HEK293T (cell line): ENCODE measurements at regions not wholly inside any gene's neighbourhood (a gene's known extent, or its start where the extent isn't known, plus 50 kb on each side); places are given as distances from the start of the nearest gene placed in this dataset.

Experiments used
- CTBP1 ChIP-seq: fragments of 450-650 bp; IDR thresholded peaks from 2 replicates; pipeline ENCODE4 v1.6.1; 2016; ENCODE audit warnings: borderline replicate concordance
- ELF4 ChIP-seq: fragments of 450-650 bp; IDR thresholded peaks from 2 replicates; pipeline ENCODE4 v1.6.1; 2017; ENCODE audit warnings: antibody characterized with exemption
- FOXA1 ChIP-seq: fragments of 450-650 bp; IDR thresholded peaks from 2 replicates; pipeline ENCODE4 v1.6.1; 2016; ENCODE audit warnings: mild to moderate bottlenecking
- FOXM1 ChIP-seq: fragments of 450-650 bp; IDR thresholded peaks from 2 replicates; pipeline ENCODE4 v1.6.1; 2017; ENCODE audit warnings: mild to moderate bottlenecking, borderline replicate concordance
- L3MBTL2 ChIP-seq: fragments of 450-650 bp; conservative IDR thresholded peaks from 2 replicates; pipeline ENCODE4 v1.6.1; 2016; ENCODE audit warnings: mild to moderate bottlenecking
- LEF1 ChIP-seq: fragments of 450-650 bp; IDR thresholded peaks from 2 replicates; pipeline ENCODE4 v1.6.1; 2017; ENCODE audit warnings: mild to moderate bottlenecking, borderline replicate concordance
- NFRKB ChIP-seq: fragments of 450-650 bp; IDR thresholded peaks from 2 replicates; pipeline ENCODE4 v1.6.1; 2016; ENCODE audit warnings: mild to moderate bottlenecking, moderate library complexity
- SP1 ChIP-seq: fragments of 450-650 bp; IDR thresholded peaks from 2 replicates; pipeline ENCODE4 v1.6.1; 2017
- SUZ12 ChIP-seq: fragments of 450-650 bp; IDR thresholded peaks from 2 replicates; pipeline ENCODE4 v1.6.1; 2016; ENCODE audit warnings: mild to moderate bottlenecking

- TF ChIP-seq CTBP1 (no peak), ELF4 (no peak), NFRKB (no peak), SUZ12 (no peak), SP1 (no peak), LEF1 (no peak), FOXM1 (no peak), FOXA1 (no peak), L3MBTL2 (no peak)
Observed at GRCh38 chr10:114743521-114744231, 77.9 kb upstream of the FHIP2A start.
